GM18909 (cell line): ENCODE measurements at regions not wholly inside any gene's neighbourhood (a gene's known extent, or its start where the extent isn't known, plus 50 kb on each side); places are given as distances from the start of the nearest gene placed in this dataset.
A peak's percentile ranks its signal among the peaks of the same experiment; 100 is the strongest.
"Not testable (repeated sequence)": the region's sequence is repeated elsewhere in the genome, so short reads cannot be mapped to it uniquely, and the experiment has no call there.

Experiments
- ATAC-seq: cut with Tn5 transposase; IDR thresholded peaks from one replicate; pipeline ENCODE4 v1.9.1; 2021; ENCODE audit warnings: mild to moderate bottlenecking; ENCODE audit not compliant: unreplicated experiment, poor library complexity

- ATAC-seq = no peak
Measured at GRCh38 chr4:81594490-81595159, 122.9 kb upstream of the RASGEF1B start.

GRCh38 chr4:81592701-81593100 is 121.0 kb upstream of the RASGEF1B start:
- ATAC-seq = no peak

GRCh38 chr4:81590596-81590995 is 118.9 kb upstream of the RASGEF1B start:
- ATAC-seq = no peak

GRCh38 chr4:81589262-81589661 is 117.6 kb upstream of the RASGEF1B start:
- no peak for ATAC-seq

- ATAC-seq = no peak
Measured at GRCh38 chr4:81586706-81587105, 115.0 kb upstream of the RASGEF1B start.

GRCh38 chr4:81580994-81581374 is 109.3 kb upstream of the RASGEF1B start:
- not testable (repeated sequence) for ATAC-seq

GRCh38 chr4:81580346-81580993 is 108.8 kb upstream of the RASGEF1B start:
- ATAC-seq = no peak

- no peak for ATAC-seq
Measured at GRCh38 chr4:81577392-81577791, 105.7 kb upstream of the RASGEF1B start.

GRCh38 chr4:81574991-81575390 is 103.3 kb upstream of the RASGEF1B start:
- ATAC-seq = no peak

- ATAC-seq = no peak
Measured at GRCh38 chr4:81573840-81574239, 102.1 kb upstream of the RASGEF1B start.

GRCh38 chr4:81572402-81572801 is 100.7 kb upstream of the RASGEF1B start:
- no peak for ATAC-seq

- ATAC-seq = no peak
Measured at GRCh38 chr4:81571105-81571504, 99.4 kb upstream of the RASGEF1B start.

GRCh38 chr4:81566161-81566591 is 94.5 kb upstream of the RASGEF1B start:
- no peak for ATAC-seq

GRCh38 chr4:81565142-81565870 is 93.6 kb upstream of the RASGEF1B start:
- ATAC-seq = no peak

GRCh38 chr4:81564025-81564424 is 92.3 kb upstream of the RASGEF1B start:
- ATAC-seq = no peak

GRCh38 chr4:81562093-81562492 is 90.4 kb upstream of the RASGEF1B start:
- ATAC-seq = peak; percentile 99

- ATAC-seq = no peak
Measured at GRCh38 chr4:81557306-81557705, 85.6 kb upstream of the RASGEF1B start.

GRCh38 chr4:81555489-81555888 is 83.8 kb upstream of the RASGEF1B start:
- ATAC-seq = no peak

- no peak for ATAC-seq
Measured at GRCh38 chr4:81552086-81552485, 80.4 kb upstream of the RASGEF1B start.

GRCh38 chr4:81550388-81550859 is 78.7 kb upstream of the RASGEF1B start:
- ATAC-seq = no peak

- no peak for ATAC-seq
Measured at GRCh38 chr4:81549984-81550383, 78.3 kb upstream of the RASGEF1B start.
